OCI-LY1 (cell line): ENCODE measurements at regions not wholly inside any gene's neighbourhood (a gene's known extent, or its start where the extent isn't known, plus 50 kb on each side); places are given as distances from the start of the nearest gene placed in this dataset.

ENCODE experiments used
- H2AFZ ChIP-seq: fragments of 200-600 bp; sonication (generic), shearing (Covaris generic); 2 replicates; pipeline ENCODE4 v1.6.0; 2014; ENCODE audit warnings: antibody characterized with exemption, mild to moderate bottlenecking, low read length
- H3F3A ChIP-seq: fragments of 200-600 bp; sonication (generic), shearing (Covaris generic); 2 replicates; pipeline ENCODE4 v1.6.0; 2014; ENCODE audit warnings: mild to moderate bottlenecking, antibody characterized with exemption, low read length, moderate library complexity; ENCODE audit not compliant: insufficient read depth
- H3K27ac ChIP-seq: fragments of 200-600 bp; sonication (generic); 2 replicates; pipeline ENCODE4 v1.5.1; 2014; ENCODE audit warnings: low read length, mixed run types, mild to moderate bottlenecking, low read depth; ENCODE audit not compliant: poor library complexity, severe bottlenecking
- H3K27me3 ChIP-seq: fragments of 200-600 bp; sonication (generic); 2 replicates; pipeline ENCODE4 v1.6.0; 2014; ENCODE audit warnings: antibody characterized with exemption, mild to moderate bottlenecking, low read length, moderate library complexity; ENCODE audit not compliant: insufficient read depth
- H3K36me3 ChIP-seq: fragments of 200-600 bp; sonication (generic); 2 replicates; pipeline ENCODE4 v1.6.1; 2014; ENCODE audit warnings: mild to moderate bottlenecking, antibody characterized with exemption, low read length, moderate library complexity, mixed read lengths; ENCODE audit not compliant: insufficient read depth
- H3K4me1 ChIP-seq: fragments of 200-600 bp; sonication (generic); 2 replicates; pipeline ENCODE4 v1.5.1; 2014; ENCODE audit warnings: mild to moderate bottlenecking, low read length, moderate library complexity; ENCODE audit not compliant: insufficient read depth, severe bottlenecking
- H3K4me2 ChIP-seq: fragments of 200-600 bp; sonication (generic), shearing (Covaris generic); 2 replicates; pipeline ENCODE4 v1.6.1; 2014; ENCODE audit warnings: low read length
- H3K4me3 ChIP-seq: fragments of 200-600 bp; sonication (generic); 2 replicates; pipeline ENCODE4 v1.5.1; 2014; ENCODE audit warnings: low read length, low read depth, mild to moderate bottlenecking, mixed read lengths; ENCODE audit not compliant: poor library complexity, severe bottlenecking
- H3K79me2 ChIP-seq: fragments of 200-600 bp; shearing (Covaris generic); 2 replicates; pipeline ENCODE4 v1.6.1; 2016; ENCODE audit warnings: mixed run types, low read length, mixed read lengths; ENCODE audit not compliant: insufficient read depth
- H3K9ac ChIP-seq: fragments of 200-600 bp; sonication (generic), shearing (Covaris generic); 2 replicates; pipeline ENCODE4 v1.6.1; 2014; ENCODE audit warnings: mild to moderate bottlenecking, low read length, mixed read lengths
- H3K9me2 ChIP-seq: fragments of 200-600 bp; sonication (generic), shearing (Covaris generic); 2 replicates; pipeline ENCODE4 v1.6.1; 2014; ENCODE audit warnings: low read depth, mild to moderate bottlenecking, low read length, mixed read lengths
- H3K9me3 ChIP-seq: fragments of 200-600 bp; shearing (Covaris generic); 2 replicates; pipeline ENCODE4 v1.6.1; 2014; ENCODE audit warnings: low read length, mixed read lengths
- H4K20me1 ChIP-seq: fragments of 200-600 bp; sonication (generic), shearing (Covaris generic); 2 replicates; pipeline ENCODE4 v1.6.0; 2016; ENCODE audit warnings: mild to moderate bottlenecking, low read length; ENCODE audit not compliant: insufficient read depth
- EZH2 ChIP-seq: fragments of 200-600 bp; sonication (generic), shearing (Covaris generic); IDR thresholded peaks from 2 replicates; pipeline ENCODE4 v1.8.0; 2017; ENCODE audit warnings: borderline replicate concordance, mixed run types, mild to moderate bottlenecking, antibody characterized with exemption, low read length, moderate library complexity, mixed read lengths
- TF ChIP-seq, protein P1 (sequence below): fragments of 200-600 bp; sonication (generic), shearing (Covaris generic); IDR thresholded peaks from 2 replicates; pipeline ENCODE4 v1.5.1; 2017; ENCODE audit warnings: mild to moderate bottlenecking, antibody characterized with exemption, low read length, moderate library complexity, mixed read lengths

DNA sequence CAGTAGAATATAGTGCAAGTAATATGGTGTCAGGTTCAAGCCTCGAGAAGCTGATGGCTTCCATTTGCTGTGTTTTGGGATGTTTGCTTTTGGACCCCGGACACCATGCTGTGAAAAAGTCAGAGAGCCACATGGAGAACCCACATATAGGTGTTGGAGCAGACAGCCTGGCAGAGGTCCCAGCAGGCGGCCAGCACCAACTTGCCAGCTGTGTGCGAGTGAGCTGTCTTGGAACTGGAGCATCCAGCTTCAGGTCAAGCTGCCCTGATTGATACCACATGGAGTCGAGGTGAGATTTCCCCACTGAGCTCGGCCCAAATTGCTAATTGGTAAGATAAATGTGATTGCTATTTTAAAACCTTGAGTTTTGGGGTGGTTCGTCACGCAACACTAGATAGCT lies 185.7 kb upstream of the TBL1XR1 start:
- H3K4me3 ChIP-seq = no peak overlapping the region
- H3K79me2 ChIP-seq = no peaks in the 10 kb centered on the region
- H4K20me1 ChIP-seq = no peaks in the 10 kb centered on the region
- TF ChIP-seq, protein P1, sequence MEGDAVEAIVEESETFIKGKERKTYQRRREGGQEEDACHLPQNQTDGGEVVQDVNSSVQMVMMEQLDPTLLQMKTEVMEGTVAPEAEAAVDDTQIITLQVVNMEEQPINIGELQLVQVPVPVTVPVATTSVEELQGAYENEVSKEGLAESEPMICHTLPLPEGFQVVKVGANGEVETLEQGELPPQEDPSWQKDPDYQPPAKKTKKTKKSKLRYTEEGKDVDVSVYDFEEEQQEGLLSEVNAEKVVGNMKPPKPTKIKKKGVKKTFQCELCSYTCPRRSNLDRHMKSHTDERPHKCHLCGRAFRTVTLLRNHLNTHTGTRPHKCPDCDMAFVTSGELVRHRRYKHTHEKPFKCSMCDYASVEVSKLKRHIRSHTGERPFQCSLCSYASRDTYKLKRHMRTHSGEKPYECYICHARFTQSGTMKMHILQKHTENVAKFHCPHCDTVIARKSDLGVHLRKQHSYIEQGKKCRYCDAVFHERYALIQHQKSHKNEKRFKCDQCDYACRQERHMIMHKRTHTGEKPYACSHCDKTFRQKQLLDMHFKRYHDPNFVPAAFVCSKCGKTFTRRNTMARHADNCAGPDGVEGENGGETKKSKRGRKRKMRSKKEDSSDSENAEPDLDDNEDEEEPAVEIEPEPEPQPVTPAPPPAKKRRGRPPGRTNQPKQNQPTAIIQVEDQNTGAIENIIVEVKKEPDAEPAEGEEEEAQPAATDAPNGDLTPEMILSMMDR = no peak
- no peak for TF ChIP-seq EZH2
- no peaks in the 10 kb centered on the region for H3K27me3 ChIP-seq
- H3K4me1 ChIP-seq = peaks cover 12% of the 10 kb centered on the region
- no peaks in the 10 kb centered on the region for H3K36me3 ChIP-seq
- H2AFZ ChIP-seq = 0 out of 2 replicates have a peak overlapping the region, but pooled peaks have one; percentile 13
- no peak overlapping the region for H3K4me2 ChIP-seq
- no peak overlapping the region for H3K9ac ChIP-seq
- no peaks in the 10 kb centered on the region for H3K9me2 ChIP-seq
- H3K27ac ChIP-seq = no peak overlapping the region
- peaks cover 5% of the 10 kb centered on the region; the same call in 1 of the 2 replicates for H3K9me3 ChIP-seq
- no peaks in the 10 kb centered on the region for H3F3A ChIP-seq

DNA sequence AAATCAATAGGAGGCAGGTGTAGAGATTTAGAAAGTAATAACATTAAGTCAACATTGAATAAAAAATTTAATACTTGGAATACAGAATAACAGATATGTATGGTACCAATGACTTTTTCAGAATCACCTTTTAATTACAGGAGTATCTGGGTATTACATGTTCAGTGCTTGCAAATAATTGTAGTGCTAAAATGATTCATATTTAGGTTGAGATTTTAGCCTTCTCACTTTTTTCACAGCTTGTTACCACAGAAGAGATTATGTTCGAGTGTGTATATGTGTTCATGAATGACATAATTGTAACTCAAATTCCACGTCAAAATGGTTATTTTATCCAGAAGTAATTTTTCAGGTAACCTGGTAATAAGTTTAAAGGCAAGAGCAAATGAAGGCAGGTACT lies 187.9 kb upstream of the TBL1XR1 start:
- no peak overlapping the region for H3K4me2 ChIP-seq
- peaks cover 5% of the 10 kb centered on the region; the same call in 1 of the 2 replicates for H3K9me3 ChIP-seq
- H3K27ac ChIP-seq = no peak overlapping the region
- H3K4me3 ChIP-seq = no peak overlapping the region
- TF ChIP-seq, protein P1 = no peak
- TF ChIP-seq EZH2 = no peak
- H3K9ac ChIP-seq = no peak overlapping the region
- H3K27me3 ChIP-seq = no peaks in the 10 kb centered on the region
- no peak overlapping the region for H2AFZ ChIP-seq
- H3K4me1 ChIP-seq = no peaks in the 10 kb centered on the region
- no peaks in the 10 kb centered on the region for H4K20me1 ChIP-seq
- no peaks in the 10 kb centered on the region for H3K36me3 ChIP-seq
- no peaks in the 10 kb centered on the region for H3K9me2 ChIP-seq
- no peaks in the 10 kb centered on the region for H3K79me2 ChIP-seq
- H3F3A ChIP-seq = no peaks in the 10 kb centered on the region

DNA sequence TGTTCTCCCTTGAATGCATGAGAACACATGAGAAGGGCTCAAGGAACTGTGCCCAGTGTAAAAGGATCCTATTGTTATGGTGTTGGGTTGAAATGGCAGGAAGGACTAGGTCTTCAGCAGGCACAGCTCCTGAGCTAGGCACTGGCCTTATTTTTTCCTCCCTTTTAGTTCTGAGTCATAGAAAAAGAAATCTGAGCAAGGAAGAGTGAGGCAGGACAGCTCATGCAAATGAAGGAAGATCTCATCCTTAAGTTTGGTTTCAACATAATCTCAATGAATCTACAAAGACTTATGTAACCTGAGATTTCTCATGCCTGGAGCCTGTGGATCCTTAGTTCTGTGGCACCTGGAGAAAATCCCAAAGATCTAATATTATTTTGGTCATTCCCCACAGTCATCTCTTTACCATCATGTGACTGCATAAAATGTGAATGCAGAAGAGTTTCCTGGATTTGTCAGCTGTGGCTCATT lies 188.6 kb upstream of the TBL1XR1 start:
- Histone ChIP-seq H3K9ac (no peak overlapping the region), H3K27ac (no peak overlapping the region), H4K20me1 (no peaks in the 10 kb centered on the region), H3K4me3 (no peak overlapping the region), H3K4me1 (no peaks in the 10 kb centered on the region), H3K4me2 (no peak overlapping the region), H3K27me3 (no peaks in the 10 kb centered on the region), H3K36me3 (no peaks in the 10 kb centered on the region), H3F3A (no peaks in the 10 kb centered on the region), H3K9me3 (peaks cover 5% of the 10 kb centered on the region; the same call in 1 of the 2 replicates), H3K79me2 (no peaks in the 10 kb centered on the region), H2AFZ (no peak overlapping the region), H3K9me2 (no peaks in the 10 kb centered on the region)
- TF ChIP-seq, protein P1 = no peak
- TF ChIP-seq EZH2 = no peak
